ENCODE measurements at regions not wholly inside any gene's neighbourhood (a gene's known extent, or its start where the extent isn't known, plus 50 kb on each side); places are given as distances from the start of the nearest gene placed in this dataset.

DNA sequence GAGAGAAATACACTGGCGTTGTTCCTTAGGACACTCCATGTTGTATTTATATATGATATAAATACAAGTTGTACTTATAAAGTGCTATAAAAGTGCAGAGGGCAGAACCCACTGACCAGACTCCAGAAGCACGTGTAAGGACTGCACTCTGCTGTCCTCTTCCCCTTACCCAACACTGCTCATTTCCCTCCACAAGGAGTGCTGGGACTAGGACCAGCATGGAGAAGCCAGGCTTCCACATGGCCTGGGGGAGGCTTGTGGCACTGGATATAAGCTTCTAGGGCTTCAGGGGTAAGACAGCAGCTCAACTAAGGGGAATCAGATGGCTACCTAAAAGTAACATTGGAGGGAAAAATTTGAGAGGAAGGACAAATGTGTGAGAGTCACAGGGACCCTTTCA, 556.9 kb downstream of the IGSF11 start:
- no peaks in the 10 kb centered on the region for H3K36me3 Mint-ChIP-seq (ENCODE audit: low read depth)
- no peak overlapping the region for H3K27ac Mint-ChIP-seq
- no peaks in the 10 kb centered on the region for H3K9me3 Mint-ChIP-seq
- no peak for DNase-seq
- peaks cover 4% of the 10 kb centered on the region for H3K27me3 Mint-ChIP-seq (ENCODE audit: low read depth, poor library complexity)
- H3K4me1 Mint-ChIP-seq = peaks cover 37% of the 10 kb centered on the region
- no peak overlapping the region for H3K4me3 Mint-ChIP-seq
- TF ChIP-seq CTCF (IDR thresholded peaks at IDR 0.05) = no peak

DNA sequence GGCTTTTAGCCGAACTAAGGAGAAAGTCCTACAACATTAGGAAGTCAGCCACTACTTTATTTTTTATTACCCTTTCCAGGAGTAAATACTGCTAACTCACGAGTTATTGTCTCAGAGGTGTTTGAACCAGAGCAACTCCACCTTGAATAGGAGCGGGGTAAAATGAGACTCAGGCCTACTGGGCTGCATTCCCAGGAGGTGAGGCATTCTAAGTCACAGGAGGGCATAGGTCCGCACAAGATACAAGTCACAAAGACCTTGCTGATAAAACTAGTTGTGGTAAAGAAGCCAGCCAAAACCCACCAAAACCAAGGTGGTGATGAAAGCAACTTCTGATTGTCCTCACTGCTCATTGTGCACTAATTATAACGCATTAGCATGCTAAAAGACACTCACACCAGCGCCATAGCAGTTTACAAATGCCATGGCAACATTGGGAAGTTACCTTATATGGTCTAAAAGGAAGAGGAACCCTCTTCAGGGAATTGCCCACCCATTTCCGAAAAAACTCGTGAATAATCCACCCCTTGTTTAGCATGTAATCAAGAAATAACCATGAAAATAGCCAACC, 555.9 kb downstream of the IGSF11 start:
- no peaks in the 10 kb centered on the region for H3K36me3 Mint-ChIP-seq (ENCODE audit: low read depth)
- H3K4me1 Mint-ChIP-seq = peaks cover 37% of the 10 kb centered on the region
- no peak overlapping the region for H3K27ac Mint-ChIP-seq
- H3K27me3 Mint-ChIP-seq (ENCODE audit: low read depth, poor library complexity) = peaks cover 4% of the 10 kb centered on the region
- TF ChIP-seq CTCF (IDR thresholded peaks at IDR 0.05) = no peak
- H3K9me3 Mint-ChIP-seq = no peaks in the 10 kb centered on the region
- DNase-seq = no peak
- H3K4me3 Mint-ChIP-seq = no peak overlapping the region

DNA sequence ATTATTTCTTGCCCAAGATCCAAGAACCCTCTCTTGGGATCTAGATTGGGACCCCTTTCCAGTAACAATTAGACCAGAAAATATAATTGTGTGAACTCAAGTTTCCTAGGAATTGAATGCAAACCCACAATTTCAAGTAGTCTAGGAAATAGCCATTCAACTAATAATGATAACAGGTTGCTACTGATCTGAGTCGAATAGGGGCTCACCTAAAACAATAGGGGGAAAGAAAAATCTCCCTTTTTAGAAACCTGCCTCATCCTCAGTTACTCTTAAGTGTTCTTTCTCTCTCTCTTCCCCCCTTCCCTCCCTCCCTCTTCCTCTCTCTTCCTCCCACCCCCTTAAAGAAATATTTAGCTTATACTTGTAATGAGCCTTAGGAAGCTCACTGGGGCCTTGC, 555.3 kb downstream of the IGSF11 start:
- no peaks in the 10 kb centered on the region for H3K9me3 Mint-ChIP-seq
- H3K4me1 Mint-ChIP-seq = peaks cover 37% of the 10 kb centered on the region
- H3K4me3 Mint-ChIP-seq = no peak overlapping the region
- TF ChIP-seq CTCF (IDR thresholded peaks at IDR 0.05) = no peak
- no peak for DNase-seq
- H3K27me3 Mint-ChIP-seq (ENCODE audit: low read depth, poor library complexity) = peaks cover 4% of the 10 kb centered on the region
- no peak overlapping the region for H3K27ac Mint-ChIP-seq
- no peaks in the 10 kb centered on the region for H3K36me3 Mint-ChIP-seq (ENCODE audit: low read depth)

DNA sequence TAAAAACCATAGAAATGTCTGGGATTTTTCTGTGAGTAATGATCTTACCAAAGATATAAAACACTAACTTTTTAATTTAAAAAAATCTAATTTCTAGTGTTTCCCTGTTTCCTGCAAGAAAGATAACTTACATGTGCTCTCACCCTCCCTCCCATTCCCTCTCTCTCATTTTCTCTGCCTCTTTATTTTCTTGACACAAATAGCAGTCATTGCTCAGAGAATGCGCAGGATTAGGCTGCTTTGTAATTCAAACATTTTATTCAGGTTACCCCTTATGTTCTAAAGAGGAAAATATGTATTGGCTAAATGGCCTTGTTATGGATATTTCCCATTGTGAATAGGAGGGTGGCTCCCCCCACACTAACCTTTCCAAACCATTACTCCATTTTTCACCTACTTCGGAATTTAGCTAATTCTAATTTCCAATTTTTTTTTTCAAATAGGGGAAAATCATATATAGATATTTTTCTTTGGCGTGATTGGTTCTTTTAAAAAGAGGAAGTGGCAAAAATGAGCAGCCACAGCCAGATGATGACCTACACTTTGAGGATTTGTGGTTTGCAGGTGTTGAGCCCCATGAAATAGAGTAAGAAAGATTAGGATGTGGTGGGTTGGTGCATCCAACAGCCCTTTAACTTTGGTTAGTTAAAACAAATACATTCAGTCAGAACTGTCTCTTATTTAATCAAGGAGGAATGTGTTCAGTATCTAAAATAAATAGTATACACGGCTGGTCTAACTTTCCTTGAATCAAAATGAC, 554.4 kb downstream of the IGSF11 start:
- Mint-ChIP-seq H3K36me3 (ENCODE audit: low read depth) (no peaks in the 10 kb centered on the region), H3K27ac (no peak overlapping the region), H3K27me3 (ENCODE audit: low read depth, poor library complexity) (peaks cover 4% of the 10 kb centered on the region), H3K4me1 (peaks cover 37% of the 10 kb centered on the region), H3K9me3 (no peaks in the 10 kb centered on the region), H3K4me3 (no peak overlapping the region)
- no peak for TF ChIP-seq CTCF (IDR thresholded peaks at IDR 0.05)
- DNase-seq = no peak

GRCh38 chr3:118485693-118486092, 549.0 kb downstream of the IGSF11 start:
- Mint-ChIP-seq H3K9me3 (peaks cover 2% of the 10 kb centered on the region), H3K27ac (no peak overlapping the region), H3K27me3 (ENCODE audit: low read depth, poor library complexity) (no peaks in the 10 kb centered on the region), H3K4me1 (peaks cover 5% of the 10 kb centered on the region), H3K4me3 (no peak overlapping the region), H3K36me3 (ENCODE audit: low read depth) (no peaks in the 10 kb centered on the region)
- DNase-seq = no peak
- no peak for TF ChIP-seq CTCF (IDR thresholded peaks at IDR 0.05)

DNA sequence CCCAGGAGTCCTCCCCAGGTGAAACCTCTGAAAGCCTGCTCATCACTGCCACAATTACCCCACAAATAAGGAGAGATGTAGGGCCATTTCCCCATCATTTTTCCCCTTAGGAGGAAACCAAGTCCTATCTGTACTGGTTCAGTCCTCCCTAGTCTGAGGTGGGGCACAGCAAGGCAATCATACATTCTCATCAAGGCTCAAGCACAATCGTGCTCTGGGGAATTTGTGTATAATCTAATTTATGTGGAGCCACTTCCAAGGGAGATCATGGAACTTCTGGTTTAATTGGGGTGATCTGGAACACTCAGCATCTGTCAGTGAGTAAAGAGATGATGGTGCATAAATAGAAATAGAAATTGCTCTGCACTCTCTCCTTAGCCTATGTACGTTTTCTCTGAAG, 546.9 kb downstream of the IGSF11 start:
- no peak overlapping the region for H3K4me3 Mint-ChIP-seq
- no peak overlapping the region for H3K27ac Mint-ChIP-seq
- H3K9me3 Mint-ChIP-seq = peaks cover 8% of the 10 kb centered on the region
- no peak for TF ChIP-seq CTCF (IDR thresholded peaks at IDR 0.05)
- no peak for DNase-seq
- no peaks in the 10 kb centered on the region for H3K27me3 Mint-ChIP-seq (ENCODE audit: low read depth, poor library complexity)
- H3K4me1 Mint-ChIP-seq = peaks cover 5% of the 10 kb centered on the region
- H3K36me3 Mint-ChIP-seq (ENCODE audit: low read depth) = no peaks in the 10 kb centered on the region

Measured in nephron progenitor cell (in vitro differentiated cells).